Calu3 (cell line): ENCODE measurements at regions not wholly inside any gene's neighbourhood (a gene's known extent, or its start where the extent isn't known, plus 50 kb on each side); places are given as distances from the start of the nearest gene placed in this dataset.

Experiments
- BruUV-seq: library from RNA; stranded (reverse); fragments of 400-500 nt; replicated peaks from 2 replicates; lab custom pipeline; 2021; lab: Mats Ljungman, UMichigan
- CTCF ChIA-PET: fragments of 300-600 bp; sonication (Branson Sonifier 250); formaldehyde crosslinking; loops from one replicate; lab custom pipeline; 2022; ENCODE audit warnings: antibody characterized with exemption; lab: Charles Lee
- DNase-seq: peaks from one replicate; pipeline ENCODE4 v3.0.0; 2022
- H3K27ac Mint-ChIP-seq: one replicate; pipeline ENCODE4 v1.8.0; 2022; ENCODE audit warnings: mixed read lengths; ENCODE audit not compliant: unreplicated experiment
- H3K27me3 Mint-ChIP-seq: one replicate; pipeline ENCODE4 v1.8.0; 2022; ENCODE audit warnings: mixed read lengths; ENCODE audit not compliant: unreplicated experiment
- H3K36me3 Mint-ChIP-seq: one replicate; pipeline ENCODE4 v1.8.0; 2022; ENCODE audit warnings: mild to moderate bottlenecking, moderate library complexity, mixed read lengths; ENCODE audit not compliant: insufficient read depth, unreplicated experiment
- H3K4me1 Mint-ChIP-seq: one replicate; pipeline ENCODE4 v1.8.0; 2022; ENCODE audit warnings: mild to moderate bottlenecking, low read depth, mixed read lengths; ENCODE audit not compliant: unreplicated experiment
- H3K4me3 Mint-ChIP-seq: one replicate; pipeline ENCODE4 v1.8.0; 2022; ENCODE audit warnings: mild to moderate bottlenecking, low read depth, moderate library complexity, mixed read lengths; ENCODE audit not compliant: unreplicated experiment
- H3K9me3 Mint-ChIP-seq: one replicate; pipeline ENCODE4 v1.8.0; 2022; ENCODE audit warnings: low read depth, mixed read lengths; ENCODE audit not compliant: unreplicated experiment
- CTCF ChIP-seq: fragments of 200-600 bp; IDR thresholded peaks from one replicate; pipeline ENCODE4 v1.8.0; 2022; ENCODE audit warnings: antibody characterized with exemption; ENCODE audit not compliant: unreplicated experiment
- intact Hi-C: fragments of 100-400 bp; cut with micrococcal nuclease; formaldehyde crosslinking; loops from one replicate; pipeline ENCODE4 v1.10.0; 2022; ENCODE audit not compliant: unreplicated experiment

GRCh38 chr4:136002316-136002715 lies 1530.0 kb downstream of the PCDH18 start:
- Mint-ChIP-seq H3K27ac (no peak overlapping the region), H3K4me3 (no peak overlapping the region), H3K36me3 (no peaks in the 10 kb centered on the region), H3K4me1 (no peaks in the 10 kb centered on the region), H3K9me3 (no peaks in the 10 kb centered on the region), H3K27me3 (no peaks in the 10 kb centered on the region)
- DNase-seq: no peak
- CTCF ChIA-PET: no interaction called here
- intact Hi-C loops: no loop called here
- no TSS peak for BruUV-seq
- no peak for TF ChIP-seq CTCF

GRCh38 chr4:136001791-136002190 lies 1530.5 kb downstream of the PCDH18 start:
- intact Hi-C loops: no loop called here
- Mint-ChIP-seq H3K9me3 (no peaks in the 10 kb centered on the region), H3K4me1 (no peaks in the 10 kb centered on the region), H3K36me3 (no peaks in the 10 kb centered on the region), H3K27ac (no peak overlapping the region), H3K4me3 (no peak overlapping the region), H3K27me3 (no peaks in the 10 kb centered on the region)
- TF ChIP-seq CTCF: no peak
- BruUV-seq: no TSS peak
- DNase-seq: no peak
- CTCF ChIA-PET: no interaction called here

GRCh38 chr4:136000246-136000645 lies 1532.0 kb downstream of the PCDH18 start:
- TF ChIP-seq CTCF: no peak
- H3K27ac Mint-ChIP-seq: no peak overlapping the region
- H3K9me3 Mint-ChIP-seq: no peaks in the 10 kb centered on the region
- H3K36me3 Mint-ChIP-seq: no peaks in the 10 kb centered on the region
- no peaks in the 10 kb centered on the region for H3K4me1 Mint-ChIP-seq
- no peak for DNase-seq
- no TSS peak for BruUV-seq
- H3K27me3 Mint-ChIP-seq: no peaks in the 10 kb centered on the region
- CTCF ChIA-PET: no interaction called here
- no peak overlapping the region for H3K4me3 Mint-ChIP-seq
- intact Hi-C loops: no loop called here

- CTCF ChIA-PET: no interaction called here
- Mint-ChIP-seq H3K27ac (no peak overlapping the region), H3K27me3 (no peaks in the 10 kb centered on the region), H3K4me1 (no peaks in the 10 kb centered on the region), H3K4me3 (no peak overlapping the region), H3K36me3 (no peaks in the 10 kb centered on the region), H3K9me3 (no peaks in the 10 kb centered on the region)
- intact Hi-C loops: no loop called here
- no peak for TF ChIP-seq CTCF
- BruUV-seq: no TSS peak
- DNase-seq: no peak
Observed at GRCh38 chr4:135994360-135994759, 1537.9 kb downstream of the PCDH18 start.
